Suppressor macrophage treated with lipopolysaccharide for 4 hours (primary cell): ENCODE measurements at regions not wholly inside any gene's neighbourhood (a gene's known extent, or its start where the extent isn't known, plus 50 kb on each side); places are given as distances from the start of the nearest gene placed in this dataset.
"Not testable (repeated sequence)": the region's sequence is repeated elsewhere in the genome, so short reads cannot be mapped to it uniquely, and the experiment has no call there.

Source experiments
- DNase-seq: peaks from one replicate; pipeline ENCODE4 v3.0.0-alpha.2; 2020

- DNase-seq: no peak
Observed at GRCh38 chr3:191074511-191074910, 124.5 kb upstream of the OSTN start.

DNA sequence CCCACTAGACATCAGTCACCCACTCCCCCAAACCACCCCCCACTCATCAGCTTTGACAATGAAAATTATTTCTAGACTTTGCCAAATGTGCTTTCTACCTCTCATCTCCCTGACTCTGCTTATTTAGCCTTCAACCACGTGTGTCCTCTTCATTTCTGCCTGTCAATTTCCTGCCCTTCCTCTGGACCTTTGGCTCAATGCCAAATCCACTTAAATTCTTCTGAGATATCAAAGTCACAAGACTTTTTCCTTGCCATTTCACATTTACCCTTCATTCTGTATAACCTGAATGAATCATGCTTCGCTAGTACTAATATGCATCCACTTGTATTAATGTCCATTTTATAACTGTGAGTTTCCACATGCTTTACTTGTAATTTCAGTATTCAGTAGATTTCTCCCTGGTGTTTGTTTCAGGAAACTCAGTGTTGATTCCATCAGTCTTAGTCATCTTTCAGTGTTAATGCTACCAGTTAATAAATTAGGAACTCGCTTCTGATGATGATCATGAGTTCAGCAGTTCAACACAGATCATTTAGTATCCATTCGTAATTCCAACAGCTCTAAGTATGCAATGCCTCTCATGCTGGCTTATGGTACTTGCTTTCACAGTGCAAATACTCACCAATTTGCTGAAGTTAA is 128.2 kb upstream of the OSTN start:
- DNase-seq: no peak

DNA sequence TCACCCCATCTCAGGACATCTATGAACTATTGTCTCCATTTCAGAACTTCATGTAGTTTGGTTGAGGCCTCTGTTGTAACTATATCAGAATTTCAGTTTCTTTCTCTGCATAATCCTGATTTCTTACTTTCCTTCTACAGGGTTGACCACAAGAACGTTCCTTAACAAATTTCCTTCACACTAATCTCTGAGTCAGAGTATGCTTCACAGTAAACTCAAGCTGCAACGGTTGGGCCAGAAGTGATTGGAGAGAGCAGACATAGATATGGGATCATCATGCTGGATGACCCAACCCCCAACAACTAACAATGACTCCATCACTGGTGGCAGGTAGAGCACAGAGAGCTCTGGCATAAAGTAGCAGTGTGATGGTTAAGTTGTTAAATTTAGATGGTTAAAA is 128.8 kb upstream of the OSTN start:
- DNase-seq: no peak

- DNase-seq: no peak
Observed at GRCh38 chr3:191068946-191069813, 129.9 kb upstream of the OSTN start.

DNA sequence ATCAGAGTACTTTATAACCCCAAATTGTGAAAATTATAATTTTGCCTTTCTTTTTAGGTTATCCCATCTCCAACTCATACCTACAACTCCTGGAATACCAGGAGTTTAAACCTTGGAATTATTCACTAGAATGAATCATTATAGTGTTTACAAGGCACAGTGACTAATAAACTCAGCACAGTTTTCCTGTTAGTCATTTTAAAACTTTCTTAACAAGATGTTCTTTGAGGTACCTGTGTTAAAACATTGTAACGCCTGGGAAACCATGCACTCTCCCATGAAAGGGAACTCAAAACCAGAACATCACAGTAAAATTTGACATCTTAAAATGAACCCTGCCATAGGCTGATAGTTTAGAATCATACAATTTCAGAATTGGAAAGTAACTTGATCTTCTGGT is 132.4 kb upstream of the OSTN start:
- DNase-seq: no peak

DNA sequence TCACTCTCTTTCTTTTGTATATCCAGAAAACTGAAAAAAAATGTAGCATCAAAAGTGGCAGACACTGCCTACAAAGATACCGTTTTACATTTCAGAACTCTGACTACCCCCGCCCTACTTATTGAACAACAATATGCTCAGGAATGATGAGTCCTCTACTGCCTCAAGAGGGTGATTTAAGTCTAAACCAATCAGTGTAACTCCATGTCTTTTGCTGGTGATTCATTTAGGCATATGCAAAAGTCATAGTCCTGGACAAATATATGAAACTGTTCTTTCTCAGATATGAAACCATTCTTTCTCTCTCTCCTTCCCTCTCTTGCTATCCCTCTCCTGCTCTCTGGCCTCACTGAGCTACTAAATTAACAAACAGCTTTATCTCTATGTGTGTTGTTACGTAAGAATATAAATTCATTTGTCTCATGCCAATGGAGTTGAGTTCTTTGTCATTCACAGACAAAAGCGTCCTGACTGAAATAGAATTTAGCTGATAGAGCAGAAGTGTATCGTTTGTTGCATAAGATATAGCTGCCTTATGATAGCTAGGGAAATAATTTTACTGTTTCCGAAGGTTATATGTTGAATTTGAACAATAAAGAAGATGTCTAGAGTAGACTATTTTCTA is 133.7 kb upstream of the OSTN start:
- DNase-seq: no peak

- DNase-seq: peak; percentile 55
Observed at GRCh38 chr3:191051037-191051436, 148.0 kb upstream of the OSTN start.

DNA sequence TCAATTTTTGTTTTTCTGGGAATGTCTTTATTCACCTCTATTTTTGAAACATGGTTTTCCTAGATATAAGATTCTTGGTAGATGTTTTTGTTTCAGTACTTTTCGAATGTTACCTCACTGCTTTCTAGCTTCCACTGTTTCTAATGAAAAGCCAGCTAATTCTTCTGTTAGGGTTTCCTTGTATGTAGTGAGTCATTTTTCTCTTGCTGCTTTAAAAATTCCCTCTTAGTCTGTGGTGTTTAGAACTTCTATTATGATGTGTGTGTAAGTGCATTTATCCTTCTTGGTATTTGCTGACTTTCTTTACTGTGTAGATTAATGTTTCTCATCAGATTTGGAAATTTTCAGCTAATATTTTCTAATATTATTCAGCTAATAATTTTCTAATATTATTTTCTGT is 151.1 kb upstream of the OSTN start:
- DNase-seq: no peak

DNA sequence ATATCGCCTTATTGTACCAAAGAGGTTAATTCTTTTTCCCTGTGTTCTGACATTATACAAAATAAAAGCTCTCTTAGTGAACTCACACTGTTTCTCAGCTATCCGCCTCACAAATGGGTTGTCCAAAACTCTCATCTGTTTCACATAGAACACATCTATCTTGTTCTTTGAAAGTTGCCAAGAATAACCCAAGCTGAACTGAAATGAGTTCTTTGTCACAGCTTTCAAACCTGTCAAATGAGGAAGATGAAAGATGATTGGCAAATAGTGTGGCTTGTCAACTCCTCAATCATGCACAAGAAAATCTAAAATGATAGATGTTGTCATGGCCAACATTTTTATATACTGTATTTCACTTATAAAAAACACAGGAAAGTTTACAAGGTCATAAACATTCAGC is 168.1 kb upstream of the OSTN start:
- no peak for DNase-seq

- DNase-seq: no peak
Observed at GRCh38 chr3:191030491-191030890, 168.0 kb upstream of the GMNC start.

- no peak for DNase-seq
Observed at GRCh38 chr3:191026746-191027145, 164.3 kb upstream of the GMNC start.

GRCh38 chr3:191020730-191021396 is 158.4 kb upstream of the GMNC start:
- DNase-seq: no peak

DNA sequence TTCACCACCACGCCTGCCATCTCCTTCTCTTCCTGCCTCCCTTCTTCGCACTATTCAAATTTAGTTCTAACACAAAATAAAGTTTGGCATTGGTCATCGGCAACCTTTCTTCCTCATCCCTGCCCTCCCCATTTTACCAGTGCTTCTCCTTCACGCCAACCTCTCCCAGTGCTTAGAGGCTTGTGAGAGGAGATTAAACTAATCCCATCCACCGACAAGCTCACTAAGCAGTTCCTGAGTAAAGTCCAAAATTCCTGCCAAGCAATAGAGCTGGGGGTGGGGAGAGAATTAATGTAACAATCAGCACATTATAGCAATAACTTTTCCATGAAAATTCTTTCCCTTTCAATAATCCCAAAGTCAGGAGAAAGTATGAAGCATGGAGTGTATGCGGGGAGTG is 157.4 kb upstream of the GMNC start:
- no peak for DNase-seq

GRCh38 chr3:191015960-191016359 is 153.5 kb upstream of the GMNC start:
- DNase-seq: not testable (repeated sequence)

DNA sequence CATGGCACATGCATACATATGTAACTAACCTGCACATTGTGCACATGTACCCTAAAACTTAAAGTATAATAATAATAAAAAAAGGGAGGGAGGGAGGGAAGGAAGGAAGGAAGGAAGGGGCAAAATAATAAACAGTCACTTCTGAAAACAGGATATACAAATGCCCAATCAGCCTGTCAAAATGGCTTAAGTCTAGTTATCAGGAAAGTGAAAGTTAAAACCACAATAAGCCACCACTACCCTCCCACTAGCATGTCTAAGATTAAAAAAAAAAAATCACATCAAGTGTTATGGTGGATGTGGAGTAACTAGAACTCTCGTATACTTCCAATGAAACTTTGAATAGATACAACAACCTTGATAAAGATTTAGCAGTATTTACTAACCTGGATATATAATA is 145.6 kb upstream of the GMNC start:
- DNase-seq: no peak

GRCh38 chr3:191005790-191006189 is 143.3 kb upstream of the GMNC start:
- no peak for DNase-seq

GRCh38 chr3:191003742-191004141 is 141.2 kb upstream of the GMNC start:
- no peak for DNase-seq

- DNase-seq: no peak
Observed at GRCh38 chr3:190996181-190996775, 133.8 kb upstream of the GMNC start.

DNA sequence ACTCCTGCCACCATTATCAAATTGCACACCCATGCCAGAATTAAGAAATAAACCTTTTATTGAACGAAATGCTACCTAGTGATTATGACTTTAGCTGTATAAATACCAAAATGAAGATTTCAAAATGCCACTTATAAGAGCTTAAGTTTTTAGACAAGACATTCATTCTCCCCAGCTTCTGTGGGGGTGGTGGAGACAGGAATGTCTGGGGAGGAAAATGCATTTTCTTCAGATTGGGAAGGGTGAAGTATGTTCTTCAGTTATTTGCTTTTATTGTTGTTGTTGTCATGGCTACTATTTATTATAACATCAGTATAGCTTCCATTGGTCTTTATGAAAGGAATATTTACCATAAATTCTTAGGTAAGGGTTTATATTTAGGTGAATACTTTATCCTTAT is 132.7 kb upstream of the GMNC start:
- no peak for DNase-seq

DNA sequence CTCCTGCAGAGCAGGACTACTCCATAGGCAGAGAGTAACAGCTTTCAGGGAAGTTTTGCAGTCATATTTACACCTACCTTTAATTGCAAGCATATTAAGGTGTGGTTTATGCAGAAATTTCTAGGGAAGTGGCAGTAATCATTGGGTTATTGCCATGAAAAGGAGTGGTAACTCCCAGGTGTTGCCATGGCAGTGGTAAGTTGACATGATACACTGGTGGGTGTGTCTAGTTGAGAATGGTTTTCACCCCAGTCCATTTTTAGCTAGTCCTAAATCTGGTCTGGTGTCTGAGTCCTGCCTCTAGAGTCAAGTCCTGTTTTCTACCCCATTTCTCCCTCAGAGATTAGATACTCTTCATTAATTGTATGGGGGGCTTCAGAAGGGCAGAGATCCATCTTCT is 128.4 kb upstream of the GMNC start:
- DNase-seq: no peak

DNA sequence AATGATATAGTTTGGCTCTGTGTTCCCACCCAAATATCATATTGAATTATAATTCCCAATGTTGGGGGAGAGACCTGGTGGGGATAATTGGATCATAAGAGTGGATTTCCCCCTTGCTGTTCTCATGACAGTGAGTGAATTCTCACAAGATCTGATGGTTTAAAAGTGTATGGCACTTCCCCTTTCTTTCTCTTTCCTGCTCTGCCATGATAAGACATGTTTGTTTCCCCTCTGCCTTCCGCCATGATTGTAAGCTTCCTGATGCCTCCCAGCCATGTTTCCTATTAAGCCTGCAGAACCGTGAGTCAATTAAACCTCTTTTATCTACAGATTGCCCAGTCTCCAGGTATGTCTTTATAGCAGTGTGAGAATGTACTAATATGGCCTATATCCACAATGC is 126.7 kb upstream of the GMNC start:
- no peak for DNase-seq

DNA sequence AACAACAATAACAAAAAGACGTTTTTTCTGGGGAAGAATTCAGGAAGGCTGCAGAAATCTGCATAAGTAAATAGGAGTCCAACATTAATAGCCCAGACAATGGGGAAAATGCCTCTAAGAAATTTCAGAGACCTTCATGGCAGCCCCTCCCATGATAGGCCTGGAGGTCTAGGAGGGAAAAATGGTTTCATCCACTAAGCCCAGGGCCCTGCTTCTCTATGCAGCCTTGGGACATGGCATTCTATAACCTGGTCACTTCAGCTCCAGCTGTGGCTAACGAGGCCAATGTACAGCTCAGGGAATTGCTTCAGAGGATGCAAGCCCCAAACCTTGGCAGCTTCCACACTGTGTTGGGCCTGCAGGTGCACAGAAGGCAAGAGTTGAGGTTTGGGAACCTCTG is 125.6 kb upstream of the GMNC start:
- no peak for DNase-seq
